IMR-90 (cell line): ENCODE measurements at regions not wholly inside any gene's neighbourhood (a gene's known extent, or its start where the extent isn't known, plus 50 kb on each side); places are given as distances from the start of the nearest gene placed in this dataset.

Experiments used
- CEBPB ChIP-seq: IDR thresholded peaks from 2 replicates; pipeline ENCODE4 v1.6.1; 2012; ENCODE audit warnings: low read depth, low read length, improper control_type of control experiment
- NFE2L2 ChIP-seq: fragments of 150-350 bp; IDR thresholded peaks from 2 replicates; pipeline ENCODE4 v1.6.1; 2016; ENCODE audit warnings: low read depth, mild to moderate bottlenecking, low read length
- RFX5 ChIP-seq: IDR thresholded peaks from 2 replicates; pipeline ENCODE4 v1.8.0; 2012; ENCODE audit warnings: low read depth, mild to moderate bottlenecking, low read length, moderate library complexity
- TF ChIP-seq, protein P1 (sequence below): conservative IDR thresholded peaks from 2 replicates; pipeline ENCODE4 v1.5.1; 2012; ENCODE audit warnings: mild to moderate bottlenecking, low read depth, low read length, improper control_type of control experiment

- TF ChIP-seq NFE2L2 (no peak), RFX5 (no peak), CEBPB (peak; percentile 16; the same call in 1 of the 2 replicates)
- TF ChIP-seq, protein P1, sequence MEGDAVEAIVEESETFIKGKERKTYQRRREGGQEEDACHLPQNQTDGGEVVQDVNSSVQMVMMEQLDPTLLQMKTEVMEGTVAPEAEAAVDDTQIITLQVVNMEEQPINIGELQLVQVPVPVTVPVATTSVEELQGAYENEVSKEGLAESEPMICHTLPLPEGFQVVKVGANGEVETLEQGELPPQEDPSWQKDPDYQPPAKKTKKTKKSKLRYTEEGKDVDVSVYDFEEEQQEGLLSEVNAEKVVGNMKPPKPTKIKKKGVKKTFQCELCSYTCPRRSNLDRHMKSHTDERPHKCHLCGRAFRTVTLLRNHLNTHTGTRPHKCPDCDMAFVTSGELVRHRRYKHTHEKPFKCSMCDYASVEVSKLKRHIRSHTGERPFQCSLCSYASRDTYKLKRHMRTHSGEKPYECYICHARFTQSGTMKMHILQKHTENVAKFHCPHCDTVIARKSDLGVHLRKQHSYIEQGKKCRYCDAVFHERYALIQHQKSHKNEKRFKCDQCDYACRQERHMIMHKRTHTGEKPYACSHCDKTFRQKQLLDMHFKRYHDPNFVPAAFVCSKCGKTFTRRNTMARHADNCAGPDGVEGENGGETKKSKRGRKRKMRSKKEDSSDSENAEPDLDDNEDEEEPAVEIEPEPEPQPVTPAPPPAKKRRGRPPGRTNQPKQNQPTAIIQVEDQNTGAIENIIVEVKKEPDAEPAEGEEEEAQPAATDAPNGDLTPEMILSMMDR: no peak
Measured at GRCh38 chr10:62464308-62464707, 90.1 kb downstream of the ZNF365 start.
